K562 (cell line): ENCODE measurements at regions not wholly inside any gene's neighbourhood (a gene's known extent, or its start where the extent isn't known, plus 50 kb on each side); places are given as distances from the start of the nearest gene placed in this dataset.

Experiments used
- ELF1 ChIP-seq: fragments of 200-800 bp; sonication (Bioruptor generic); IDR thresholded peaks from 2 replicates; pipeline ENCODE4 v1.6.1; 2016; ENCODE audit warnings: missing genetic modification characterization, missing compliant biosample characterization
- ETV1 ChIP-seq: fragments of 450-650 bp; conservative IDR thresholded peaks from 2 replicates; pipeline ENCODE4 v1.6.1; 2016; ENCODE audit warnings: missing genetic modification characterization, control low read depth, low read depth, missing compliant biosample characterization
- ILK ChIP-seq: fragments of 450-650 bp; IDR thresholded peaks from 2 replicates; pipeline ENCODE4 v1.6.1; 2016; ENCODE audit warnings: missing genetic modification characterization, low read depth, mild to moderate bottlenecking, missing compliant biosample characterization, moderate library complexity, borderline replicate concordance
- PCBP2 ChIP-seq: fragments of 200-400 bp; formaldehyde crosslinking; IDR thresholded peaks from 2 replicates; pipeline ENCODE4 v1.6.1; 2018; ENCODE audit warnings: low read length, low read depth, mild to moderate bottlenecking, moderate library complexity; ENCODE audit not compliant: poor library complexity, severe bottlenecking
- ZBTB40 ChIP-seq, 2 experiments: fragments of 450-650 bp in 1 of 2; sonication (generic) in 1 of 2; formaldehyde crosslinking in 1 of 2; IDR thresholded peaks; 2 replicates each; pipeline versions ENCODE4 v1.7.1 to v1.9.0; 2016 to 2022; ENCODE audit warnings: inconsistent platforms in 1 of 2, mild to moderate bottlenecking in 1 of 2, missing genetic modification reagents in 1 of 2
- TF ChIP-seq, protein P1 (sequence below): sonication (generic); formaldehyde crosslinking; IDR thresholded peaks from 2 replicates; pipeline ENCODE4 v1.8.0; 2022; ENCODE audit warnings: mild to moderate bottlenecking, low read depth, missing genetic modification reagents

GRCh38 chr2:215249501-215249900, 62.4 kb upstream of the ATIC start:
- TF ChIP-seq ELF1 (no peak), PCBP2 (no peak), ETV1 (tag) (no peak), ILK (tag) (no peak), ZBTB40 (IDR thresholded peaks at IDR 0.05) (no peak), ZBTB40 (CRISPR knock-in tag; IDR thresholded peaks at IDR 0.05) (no peak)
- TF ChIP-seq, protein P1, sequence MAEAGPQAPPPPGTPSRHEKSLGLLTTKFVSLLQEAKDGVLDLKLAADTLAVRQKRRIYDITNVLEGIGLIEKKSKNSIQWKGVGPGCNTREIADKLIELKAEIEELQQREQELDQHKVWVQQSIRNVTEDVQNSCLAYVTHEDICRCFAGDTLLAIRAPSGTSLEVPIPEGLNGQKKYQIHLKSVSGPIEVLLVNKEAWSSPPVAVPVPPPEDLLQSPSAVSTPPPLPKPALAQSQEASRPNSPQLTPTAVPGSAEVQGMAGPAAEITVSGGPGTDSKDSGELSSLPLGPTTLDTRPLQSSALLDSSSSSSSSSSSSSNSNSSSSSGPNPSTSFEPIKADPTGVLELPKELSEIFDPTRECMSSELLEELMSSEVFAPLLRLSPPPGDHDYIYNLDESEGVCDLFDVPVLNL (CRISPR knock-in tag), result no peak
